ENCODE measurements at regions not wholly inside any gene's neighbourhood (a gene's known extent, or its start where the extent isn't known, plus 50 kb on each side); places are given as distances from the start of the nearest gene placed in this dataset.

- no peak for TF ChIP-seq CTCF (IDR thresholded peaks at IDR 0.05)
- no peak for TF ChIP-seq SIN3A (IDR thresholded peaks at IDR 0.05; ENCODE audit: borderline replicate concordance, insufficient read depth, low read depth, low read length)
- TF ChIP-seq TCF7L2 (IDR thresholded peaks at IDR 0.05; ENCODE audit: low read depth, low read length) = no peak
- no peak for TF ChIP-seq REST (IDR thresholded peaks at IDR 0.05; ENCODE audit: insufficient read depth in 1 of 2, low read depth in 2 of 2, low read length in 1 of 2)
- TF ChIP-seq POLR2AphosphoS5 (IDR thresholded peaks at IDR 0.05; ENCODE audit: low read depth, low read length) = no peak
These were observed 168.8 kb downstream of the CLCN4 start for GRCh38 chrX:10325611-10326010.
